HepG2 (cell line): ENCODE measurements at regions not wholly inside any gene's neighbourhood (a gene's known extent, or its start where the extent isn't known, plus 50 kb on each side); places are given as distances from the start of the nearest gene placed in this dataset.

Experiments used
- SIN3B ChIP-seq: fragments of 150-350 bp; IDR thresholded peaks from 2 replicates; pipeline ENCODE4 v1.6.1; 2014; ENCODE audit warnings: low read length
- U2AF2 ChIP-seq: fragments of 200-400 bp; formaldehyde crosslinking; IDR thresholded peaks from 2 replicates; pipeline ENCODE4 v1.6.1; 2017; ENCODE audit warnings: low read depth, mild to moderate bottlenecking, low read length
- ZBTB49 ChIP-seq: sonication (generic); formaldehyde crosslinking; IDR thresholded peaks from 2 replicates; pipeline ENCODE4 v1.4.0; 2020; ENCODE audit warnings: missing genetic modification reagents, borderline replicate concordance
- ZNF446 ChIP-seq: sonication (generic); formaldehyde crosslinking; IDR thresholded peaks from 2 replicates; pipeline ENCODE4 v1.5.0; 2020; ENCODE audit warnings: mild to moderate bottlenecking, missing genetic modification reagents
- ZNF557 ChIP-seq: sonication (generic); formaldehyde crosslinking; IDR thresholded peaks from 2 replicates; pipeline ENCODE4 v1.4.0; 2020; ENCODE audit warnings: missing genetic modification reagents
- TF ChIP-seq, protein P1 (sequence below): sonication (generic); formaldehyde crosslinking; IDR thresholded peaks from 2 replicates; pipeline ENCODE4 v1.4.0; 2020; ENCODE audit warnings: mild to moderate bottlenecking, missing genetic modification reagents
- TF ChIP-seq, protein P2 (sequence below): IDR thresholded peaks from 2 replicates; pipeline ENCODE4 v1.6.1; 2016; ENCODE audit warnings: missing compliant biosample characterization, missing genetic modification reagents, borderline replicate concordance
- TF ChIP-seq, protein P3 (sequence below): sonication (generic); formaldehyde crosslinking; IDR thresholded peaks from 2 replicates; pipeline ENCODE4 v1.4.0; 2020; ENCODE audit warnings: missing genetic modification reagents, borderline replicate concordance

DNA sequence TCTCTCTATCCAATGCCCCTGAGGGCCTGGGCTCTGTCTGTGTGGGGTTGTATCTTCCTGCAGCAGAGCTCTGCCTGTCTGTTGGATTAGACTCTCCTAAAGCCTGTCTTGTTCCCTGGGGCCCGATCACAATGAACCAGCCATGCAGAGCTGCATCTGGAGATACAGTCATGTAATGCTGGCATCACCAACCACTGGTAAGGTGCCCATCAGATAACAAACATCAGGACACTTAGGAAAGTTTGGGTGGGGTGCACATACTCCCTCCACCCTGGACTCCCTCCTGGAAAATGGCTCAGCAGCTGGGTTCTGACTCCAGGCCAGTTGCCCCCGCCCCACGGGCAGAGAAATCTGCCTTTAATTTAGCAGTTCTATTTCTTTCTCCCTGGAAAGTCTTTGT is 61.3 kb upstream of the BRD7 start (continued):
- TF ChIP-seq, protein P1, sequence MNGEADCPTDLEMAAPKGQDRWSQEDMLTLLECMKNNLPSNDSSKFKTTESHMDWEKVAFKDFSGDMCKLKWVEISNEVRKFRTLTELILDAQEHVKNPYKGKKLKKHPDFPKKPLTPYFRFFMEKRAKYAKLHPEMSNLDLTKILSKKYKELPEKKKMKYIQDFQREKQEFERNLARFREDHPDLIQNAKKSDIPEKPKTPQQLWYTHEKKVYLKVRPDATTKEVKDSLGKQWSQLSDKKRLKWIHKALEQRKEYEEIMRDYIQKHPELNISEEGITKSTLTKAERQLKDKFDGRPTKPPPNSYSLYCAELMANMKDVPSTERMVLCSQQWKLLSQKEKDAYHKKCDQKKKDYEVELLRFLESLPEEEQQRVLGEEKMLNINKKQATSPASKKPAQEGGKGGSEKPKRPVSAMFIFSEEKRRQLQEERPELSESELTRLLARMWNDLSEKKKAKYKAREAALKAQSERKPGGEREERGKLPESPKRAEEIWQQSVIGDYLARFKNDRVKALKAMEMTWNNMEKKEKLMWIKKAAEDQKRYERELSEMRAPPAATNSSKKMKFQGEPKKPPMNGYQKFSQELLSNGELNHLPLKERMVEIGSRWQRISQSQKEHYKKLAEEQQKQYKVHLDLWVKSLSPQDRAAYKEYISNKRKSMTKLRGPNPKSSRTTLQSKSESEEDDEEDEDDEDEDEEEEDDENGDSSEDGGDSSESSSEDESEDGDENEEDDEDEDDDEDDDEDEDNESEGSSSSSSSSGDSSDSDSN (CRISPR knock-in tag) = no peak
- TF ChIP-seq, protein P2, sequence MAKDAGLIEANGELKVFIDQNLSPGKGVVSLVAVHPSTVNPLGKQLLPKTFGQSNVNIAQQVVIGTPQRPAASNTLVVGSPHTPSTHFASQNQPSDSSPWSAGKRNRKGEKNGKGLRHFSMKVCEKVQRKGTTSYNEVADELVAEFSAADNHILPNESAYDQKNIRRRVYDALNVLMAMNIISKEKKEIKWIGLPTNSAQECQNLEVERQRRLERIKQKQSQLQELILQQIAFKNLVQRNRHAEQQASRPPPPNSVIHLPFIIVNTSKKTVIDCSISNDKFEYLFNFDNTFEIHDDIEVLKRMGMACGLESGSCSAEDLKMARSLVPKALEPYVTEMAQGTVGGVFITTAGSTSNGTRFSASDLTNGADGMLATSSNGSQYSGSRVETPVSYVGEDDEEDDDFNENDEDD (CRISPR knock-in tag) = no peak
- TF ChIP-seq ZNF557 (no peak), ZBTB49 (CRISPR knock-in tag) (no peak), U2AF2 (no peak), ZNF446 (CRISPR knock-in tag) (no peak), SIN3B (no peak)
- TF ChIP-seq, protein P3, sequence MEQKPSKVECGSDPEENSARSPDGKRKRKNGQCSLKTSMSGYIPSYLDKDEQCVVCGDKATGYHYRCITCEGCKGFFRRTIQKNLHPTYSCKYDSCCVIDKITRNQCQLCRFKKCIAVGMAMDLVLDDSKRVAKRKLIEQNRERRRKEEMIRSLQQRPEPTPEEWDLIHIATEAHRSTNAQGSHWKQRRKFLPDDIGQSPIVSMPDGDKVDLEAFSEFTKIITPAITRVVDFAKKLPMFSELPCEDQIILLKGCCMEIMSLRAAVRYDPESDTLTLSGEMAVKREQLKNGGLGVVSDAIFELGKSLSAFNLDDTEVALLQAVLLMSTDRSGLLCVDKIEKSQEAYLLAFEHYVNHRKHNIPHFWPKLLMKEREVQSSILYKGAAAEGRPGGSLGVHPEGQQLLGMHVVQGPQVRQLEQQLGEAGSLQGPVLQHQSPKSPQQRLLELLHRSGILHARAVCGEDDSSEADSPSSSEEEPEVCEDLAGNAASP (CRISPR knock-in tag) = no peak
